Prostate gland (tissue), 2 donors: ENCODE measurements at regions not wholly inside any gene's neighbourhood (a gene's known extent, or its start where the extent isn't known, plus 50 kb on each side); places are given as distances from the start of the nearest gene placed in this dataset.

Source experiments
- POLR2A ChIP-seq: fragments of 450-650 bp; IDR thresholded peaks from one replicate; pipeline ENCODE4 v1.6.1; 2016; ENCODE audit warnings: antibody characterized with exemption, mild to moderate bottlenecking
- POLR2AphosphoS5 ChIP-seq: sonication (generic); formaldehyde crosslinking; IDR thresholded peaks from one replicate; pipeline ENCODE4 v1.6.1; 2017; ENCODE audit warnings: antibody characterized with exemption
- TF ChIP-seq, protein P1 (sequence below), 4 experiments: fragments of 200-600 bp in 2 of 4; fragments of 450-650 bp in 2 of 4; sonication (generic) in 2 of 4; IDR thresholded peaks; 1 replicate in 3 of 4; 2 replicates in 1 of 4; pipeline ENCODE4 v1.5.1; 2016 to 2019; ENCODE audit warnings: antibody characterized with exemption in 4 of 4, mild to moderate bottlenecking in 2 of 4, moderate library complexity in 2 of 4

DNA sequence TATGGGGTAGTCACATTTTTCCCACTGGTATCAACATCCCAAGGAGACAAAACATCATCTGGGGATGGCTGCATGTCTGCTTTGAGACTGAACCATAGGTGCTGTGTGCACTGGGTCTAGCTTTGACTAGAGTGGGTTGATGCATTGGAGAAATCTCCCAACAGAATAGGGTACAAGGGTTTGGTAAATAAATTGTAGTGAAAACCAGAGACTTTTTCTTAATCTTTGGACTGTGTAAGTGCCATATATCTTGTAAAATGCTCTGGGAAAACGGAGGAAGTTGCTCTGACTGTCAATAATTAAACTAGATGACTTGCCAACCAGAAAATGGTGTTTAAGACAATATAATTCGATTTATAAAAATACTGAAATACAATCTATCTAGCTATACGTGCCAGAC is 1064.0 kb upstream of the SLIT2 start:
- TF ChIP-seq POLR2A (no peak), POLR2AphosphoS5 (no peak)
- TF ChIP-seq, protein P1, sequence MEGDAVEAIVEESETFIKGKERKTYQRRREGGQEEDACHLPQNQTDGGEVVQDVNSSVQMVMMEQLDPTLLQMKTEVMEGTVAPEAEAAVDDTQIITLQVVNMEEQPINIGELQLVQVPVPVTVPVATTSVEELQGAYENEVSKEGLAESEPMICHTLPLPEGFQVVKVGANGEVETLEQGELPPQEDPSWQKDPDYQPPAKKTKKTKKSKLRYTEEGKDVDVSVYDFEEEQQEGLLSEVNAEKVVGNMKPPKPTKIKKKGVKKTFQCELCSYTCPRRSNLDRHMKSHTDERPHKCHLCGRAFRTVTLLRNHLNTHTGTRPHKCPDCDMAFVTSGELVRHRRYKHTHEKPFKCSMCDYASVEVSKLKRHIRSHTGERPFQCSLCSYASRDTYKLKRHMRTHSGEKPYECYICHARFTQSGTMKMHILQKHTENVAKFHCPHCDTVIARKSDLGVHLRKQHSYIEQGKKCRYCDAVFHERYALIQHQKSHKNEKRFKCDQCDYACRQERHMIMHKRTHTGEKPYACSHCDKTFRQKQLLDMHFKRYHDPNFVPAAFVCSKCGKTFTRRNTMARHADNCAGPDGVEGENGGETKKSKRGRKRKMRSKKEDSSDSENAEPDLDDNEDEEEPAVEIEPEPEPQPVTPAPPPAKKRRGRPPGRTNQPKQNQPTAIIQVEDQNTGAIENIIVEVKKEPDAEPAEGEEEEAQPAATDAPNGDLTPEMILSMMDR (IDR thresholded peaks at IDR 0.05): no peak
